Gastrocnemius medialis (tissue), 4 donors: ENCODE measurements at regions not wholly inside any gene's neighbourhood (a gene's known extent, or its start where the extent isn't known, plus 50 kb on each side); places are given as distances from the start of the nearest gene placed in this dataset.

Source experiments
- ATAC-seq, 2 donors: fragments of 150-250 bp; one replicate each; pipeline ENCODE4 v1.9.1; 2016
- DNase-seq, 2 donors: peaks; one replicate each; pipeline ENCODE4 v3.0.0-alpha.2; 2019
- H3K27ac ChIP-seq, 4 donors: fragments of 200-600 bp; sonication (generic); 1 replicate in 1 of 4; 2 replicates in 3 of 4; pipeline ENCODE4 v1.5.1; 2016 to 2018; ENCODE audit warnings: mild to moderate bottlenecking in 2 of 4, moderate library complexity in 1 of 4
- H3K27me3 ChIP-seq, 3 donors: fragments of 200-600 bp; sonication (generic) in 2 of 3; 1 replicate in 1 of 3; 2 replicates in 2 of 3; pipeline versions ENCODE4 v1.5.1 to v1.6.0; 2016 to 2019; ENCODE audit warnings: mild to moderate bottlenecking in 1 of 3, moderate library complexity in 1 of 3
- H3K36me3 ChIP-seq, 2 donors: fragments of 200-600 bp; sonication (generic) in 1 of 2; one replicate each; pipeline ENCODE4 v1.5.1; 2017 to 2018
- H3K4me1 ChIP-seq, 2 donors: fragments of 200-600 bp; sonication (generic) in 1 of 2; one replicate each; pipeline ENCODE4 v1.5.1; 2016 to 2017; ENCODE audit warnings: mild to moderate bottlenecking in 2 of 2
- H3K4me3 ChIP-seq, 4 donors: fragments of 200-600 bp; sonication (generic) in 3 of 4; 1 replicate in 1 of 4; 2 replicates in 3 of 4; pipeline ENCODE4 v1.5.1; 2016 to 2019; ENCODE audit warnings: mild to moderate bottlenecking in 2 of 4
- H3K9me3 ChIP-seq, 3 donors: fragments of 200-600 bp; sonication (generic) in 2 of 3; 1 replicate in 1 of 3; 2 replicates in 2 of 3; pipeline ENCODE4 v1.5.1; 2016 to 2019
- POLR2A ChIP-seq, 2 donors: fragments of 450-650 bp; IDR thresholded peaks; one replicate each; pipeline ENCODE4 v1.6.1; 2017; ENCODE audit warnings: antibody characterized with exemption in 2 of 2, mild to moderate bottlenecking in 2 of 2, moderate library complexity in 2 of 2
- in situ Hi-C, 4 donors: fragments of 200-750 bp; cut with MboI; loops; one replicate each; pipeline versions ENCODE4 v1.15.0 to v1.8.0; 2017; ENCODE audit warnings: low sequenced_read_pairs in 4 of 4
- intact Hi-C: fragments of 100-400 bp; cut with DNase I; formaldehyde crosslinking; loops from one replicate; pipeline ENCODE4 v1.15.1; 2023; ENCODE audit warnings: low total_unique reads
- TF ChIP-seq, protein P1 (sequence below), 5 experiments: fragments of 450-650 bp in 3 of 5; fragments of 200-600 bp in 2 of 5; sonication (generic) in 2 of 5; IDR thresholded peaks in 4 of 5; conservative IDR thresholded peaks in 1 of 5; 1 replicate in 4 of 5; 2 replicates in 1 of 5; pipeline ENCODE4 v1.5.1; 2016 to 2019; ENCODE audit warnings: antibody characterized with exemption in 5 of 5, mild to moderate bottlenecking in 3 of 5, moderate library complexity in 3 of 5

GRCh38 chr3:109631897-109632296, 294.6 kb upstream of the DPPA4 start:
- in situ Hi-C loops: no loop called here
- DNase-seq: no peak

GRCh38 chr3:109640146-109640652, 302.9 kb upstream of the DPPA4 start:
- no peak for ATAC-seq
- H3K9me3 ChIP-seq: no peaks in the 10 kb centered on the region
- in situ Hi-C loops (no loop called here), intact Hi-C loops (no loop called here)
- TF ChIP-seq, protein P1, sequence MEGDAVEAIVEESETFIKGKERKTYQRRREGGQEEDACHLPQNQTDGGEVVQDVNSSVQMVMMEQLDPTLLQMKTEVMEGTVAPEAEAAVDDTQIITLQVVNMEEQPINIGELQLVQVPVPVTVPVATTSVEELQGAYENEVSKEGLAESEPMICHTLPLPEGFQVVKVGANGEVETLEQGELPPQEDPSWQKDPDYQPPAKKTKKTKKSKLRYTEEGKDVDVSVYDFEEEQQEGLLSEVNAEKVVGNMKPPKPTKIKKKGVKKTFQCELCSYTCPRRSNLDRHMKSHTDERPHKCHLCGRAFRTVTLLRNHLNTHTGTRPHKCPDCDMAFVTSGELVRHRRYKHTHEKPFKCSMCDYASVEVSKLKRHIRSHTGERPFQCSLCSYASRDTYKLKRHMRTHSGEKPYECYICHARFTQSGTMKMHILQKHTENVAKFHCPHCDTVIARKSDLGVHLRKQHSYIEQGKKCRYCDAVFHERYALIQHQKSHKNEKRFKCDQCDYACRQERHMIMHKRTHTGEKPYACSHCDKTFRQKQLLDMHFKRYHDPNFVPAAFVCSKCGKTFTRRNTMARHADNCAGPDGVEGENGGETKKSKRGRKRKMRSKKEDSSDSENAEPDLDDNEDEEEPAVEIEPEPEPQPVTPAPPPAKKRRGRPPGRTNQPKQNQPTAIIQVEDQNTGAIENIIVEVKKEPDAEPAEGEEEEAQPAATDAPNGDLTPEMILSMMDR (IDR thresholded peaks at IDR 0.05 in 4 of 5, conservative IDR thresholded peaks at IDR 0.05 in 1 of 5): no peak
- TF ChIP-seq POLR2A (IDR thresholded peaks at IDR 0.05): no peak
- no peaks in the 10 kb centered on the region for H3K4me1 ChIP-seq
- H3K27ac ChIP-seq: no peak overlapping the region
- no peak overlapping the region for H3K4me3 ChIP-seq
- H3K27me3 ChIP-seq: no peaks in the 10 kb centered on the region
- no peak for DNase-seq
- no peaks in the 10 kb centered on the region for H3K36me3 ChIP-seq

More at GRCh38 chr3:109631897-109632296, 294.6 kb upstream of the DPPA4 start:
- no peak for TF ChIP-seq POLR2A (IDR thresholded peaks at IDR 0.05)
- TF ChIP-seq, protein P1 (IDR thresholded peaks at IDR 0.05 in 4 of 5, conservative IDR thresholded peaks at IDR 0.05 in 1 of 5): no peak
- Histone ChIP-seq H3K4me3 (no peak overlapping the region), H3K9me3 (no peaks in the 10 kb centered on the region), H3K36me3 (no peaks in the 10 kb centered on the region), H3K27ac (no peak overlapping the region), H3K27me3 (no peaks in the 10 kb centered on the region), H3K4me1 (no peaks in the 10 kb centered on the region)
- intact Hi-C loops: no loop called here
- ATAC-seq: no peak

- Histone ChIP-seq H3K4me1 (no peaks in the 10 kb centered on the region), H3K27me3 (no peaks in the 10 kb centered on the region), H3K9me3 (no peaks in the 10 kb centered on the region), H3K4me3 (no peak overlapping the region), H3K36me3 (no peaks in the 10 kb centered on the region), H3K27ac (no peak overlapping the region)
- intact Hi-C loops: no loop called here
- no peak for DNase-seq
- no peak for TF ChIP-seq POLR2A (IDR thresholded peaks at IDR 0.05)
- TF ChIP-seq, protein P1 (IDR thresholded peaks at IDR 0.05 in 4 of 5, conservative IDR thresholded peaks at IDR 0.05 in 1 of 5): no peak
- in situ Hi-C loops: no loop called here
- ATAC-seq: no peak
Observed at GRCh38 chr3:109642025-109642424, 304.7 kb upstream of the DPPA4 start.

GRCh38 chr3:109643590-109643989, 306.2 kb upstream of the DPPA4 start:
- Histone ChIP-seq H3K4me1 (no peaks in the 10 kb centered on the region), H3K27ac (no peak overlapping the region), H3K4me3 (no peak overlapping the region), H3K36me3 (no peaks in the 10 kb centered on the region), H3K9me3 (no peaks in the 10 kb centered on the region), H3K27me3 (no peaks in the 10 kb centered on the region)
- intact Hi-C loops: no loop called here
- DNase-seq (no peak), ATAC-seq (no peak)
- no peak for TF ChIP-seq POLR2A (IDR thresholded peaks at IDR 0.05)
- TF ChIP-seq, protein P1 (IDR thresholded peaks at IDR 0.05 in 4 of 5, conservative IDR thresholded peaks at IDR 0.05 in 1 of 5): no peak
- in situ Hi-C loops: no loop called here

DNA sequence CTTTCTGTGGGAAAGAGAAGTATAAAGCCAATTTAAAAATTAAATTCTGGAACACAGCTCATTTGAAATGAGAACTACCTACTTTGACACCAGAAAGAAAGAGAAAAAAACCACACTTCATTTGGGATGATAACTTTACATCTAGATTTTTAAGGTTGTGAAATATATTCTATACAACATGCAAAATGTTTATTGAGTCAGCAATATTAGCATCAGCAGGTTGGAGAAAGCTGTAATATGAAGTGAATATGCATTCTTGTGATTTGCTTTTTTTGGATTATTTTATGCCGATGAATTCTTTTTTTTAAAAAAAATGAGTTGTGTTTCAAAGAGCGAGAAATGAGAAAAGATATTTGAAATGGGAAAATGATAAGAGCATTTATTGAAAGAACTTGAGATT, 307.0 kb upstream of the DPPA4 start:
- Histone ChIP-seq H3K9me3 (no peaks in the 10 kb centered on the region), H3K27me3 (no peaks in the 10 kb centered on the region), H3K36me3 (no peaks in the 10 kb centered on the region), H3K4me3 (no peak overlapping the region), H3K27ac (no peak overlapping the region), H3K4me1 (no peaks in the 10 kb centered on the region)
- intact Hi-C loops (no loop called here), in situ Hi-C loops (no loop called here)
- no peak for DNase-seq
- ATAC-seq: no peak
- TF ChIP-seq POLR2A (IDR thresholded peaks at IDR 0.05): no peak
- TF ChIP-seq, protein P1 (IDR thresholded peaks at IDR 0.05 in 4 of 5, conservative IDR thresholded peaks at IDR 0.05 in 1 of 5): no peak
